ENCODE measurements at regions not wholly inside any gene's neighbourhood (a gene's known extent, or its start where the extent isn't known, plus 50 kb on each side); places are given as distances from the start of the nearest gene placed in this dataset.

DNA sequence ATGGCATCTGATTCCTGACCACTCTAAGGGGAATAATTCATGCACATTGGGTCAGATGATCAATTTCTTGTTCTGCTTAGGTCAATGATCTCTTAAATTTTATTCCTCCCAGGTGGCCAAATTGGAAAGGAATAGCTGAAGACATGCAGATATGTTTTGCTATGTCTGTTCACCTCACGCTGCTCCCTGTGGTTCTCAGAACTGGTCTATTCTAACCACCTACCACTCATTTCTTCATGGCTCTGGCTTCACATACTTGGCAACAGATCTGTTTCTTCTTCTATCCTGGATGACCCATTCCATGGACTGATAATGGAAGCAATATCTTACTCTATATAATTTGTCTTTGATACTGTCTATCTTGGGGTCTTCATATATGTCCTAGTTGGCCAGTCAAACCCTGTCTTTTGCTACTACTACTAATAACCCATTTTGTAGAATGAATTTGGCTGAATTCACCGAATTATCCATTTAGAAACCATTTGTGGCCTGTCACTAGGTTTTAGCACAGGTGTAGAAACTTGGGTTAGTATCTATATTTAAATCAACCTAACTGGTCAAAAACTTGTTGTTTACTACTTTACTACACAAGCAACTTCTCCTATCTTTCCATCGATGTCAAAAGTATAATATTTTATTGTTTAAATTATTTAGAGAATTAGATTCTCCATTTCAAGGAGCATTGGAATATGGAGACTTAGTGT, 650.9 kb downstream of the TLE4 start:
- H3K36me3 Mint-ChIP-seq = no peaks in the 10 kb centered on the region
- no peak overlapping the region for H3K27ac Mint-ChIP-seq
- no peaks in the 10 kb centered on the region for H3K27me3 Mint-ChIP-seq
- H3K9me3 Mint-ChIP-seq (ENCODE audit: low read depth) = peaks cover 5% of the 10 kb centered on the region
- H3K4me1 Mint-ChIP-seq (ENCODE audit: low read depth) = no peaks in the 10 kb centered on the region
- H3K4me3 Mint-ChIP-seq = no peak overlapping the region

DNA sequence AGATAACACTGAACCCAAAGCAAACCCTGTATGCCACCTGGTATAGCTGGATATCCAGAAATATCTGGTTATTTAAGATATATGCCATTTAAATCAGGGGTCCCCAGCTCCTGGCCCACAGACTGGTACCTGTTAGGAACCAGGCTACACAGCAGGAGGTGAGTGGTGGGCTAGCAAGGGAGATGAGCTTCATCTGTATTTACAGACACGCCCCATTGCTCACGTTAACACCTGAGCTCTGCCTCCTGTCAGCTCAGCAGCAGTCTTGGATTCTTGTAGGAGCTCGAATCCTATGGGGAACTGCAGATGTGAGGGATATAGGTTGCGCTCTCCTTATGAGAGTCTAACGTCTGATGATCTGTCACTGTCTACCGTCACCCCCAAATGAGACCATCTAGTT, 646.6 kb downstream of the TLE4 start:
- H3K27ac Mint-ChIP-seq = no peak overlapping the region

DNA sequence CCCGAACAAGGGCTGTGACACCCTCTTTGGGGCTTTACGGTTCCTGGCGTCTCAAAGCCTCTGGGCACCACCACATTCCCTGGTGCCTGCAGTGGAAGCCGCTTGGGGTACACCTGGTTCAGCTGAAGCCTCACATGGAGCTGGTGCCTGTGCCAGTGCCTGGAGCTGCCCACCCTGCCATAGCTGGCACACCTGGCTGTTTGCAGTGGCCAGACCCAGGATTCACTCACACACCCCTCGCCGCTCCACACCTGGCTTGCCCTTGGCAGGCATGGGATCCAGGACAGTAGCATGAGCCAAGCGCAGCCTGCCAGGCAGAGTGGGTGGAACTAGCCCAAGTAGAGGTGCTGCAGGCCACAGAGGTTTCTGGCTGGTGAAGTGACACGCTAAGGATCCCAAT, 641.8 kb downstream of the TLE4 start:
- H3K4me3 Mint-ChIP-seq = no peak overlapping the region
- peaks cover 5% of the 10 kb centered on the region for H3K27me3 Mint-ChIP-seq
- H3K36me3 Mint-ChIP-seq = no peaks in the 10 kb centered on the region
- H3K27ac Mint-ChIP-seq = no peak overlapping the region
- H3K4me1 Mint-ChIP-seq (ENCODE audit: low read depth) = no peaks in the 10 kb centered on the region
- peaks cover 14% of the 10 kb centered on the region for H3K9me3 Mint-ChIP-seq (ENCODE audit: low read depth)

More for the DNA sequence above, 646.6 kb downstream of the TLE4 start:
- H3K4me1 Mint-ChIP-seq (ENCODE audit: low read depth) = no peaks in the 10 kb centered on the region
- no peaks in the 10 kb centered on the region for H3K36me3 Mint-ChIP-seq
- no peaks in the 10 kb centered on the region for H3K9me3 Mint-ChIP-seq (ENCODE audit: low read depth)
- no peaks in the 10 kb centered on the region for H3K27me3 Mint-ChIP-seq
- no peak overlapping the region for H3K4me3 Mint-ChIP-seq

DNA sequence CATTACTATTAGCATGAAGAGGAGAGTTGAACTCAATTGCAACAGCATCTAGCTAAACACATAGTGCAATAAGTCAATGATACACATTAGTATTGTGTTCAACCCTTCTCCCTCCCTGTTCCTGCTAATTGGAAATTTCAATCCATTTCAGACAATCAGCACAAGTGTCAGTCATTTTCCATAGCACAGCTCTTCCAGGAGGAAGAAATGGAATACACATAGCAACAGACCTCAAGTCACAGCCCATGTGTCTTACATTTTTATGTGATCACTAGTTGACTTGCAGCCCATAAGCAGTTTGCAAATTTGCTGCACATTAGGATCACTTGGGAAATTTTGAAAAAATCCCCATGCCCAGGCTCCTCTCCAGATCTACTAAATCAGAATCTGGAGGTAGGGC, 636.9 kb downstream of the TLE4 start:
- no peaks in the 10 kb centered on the region for H3K36me3 Mint-ChIP-seq
- no peak overlapping the region for H3K4me3 Mint-ChIP-seq
- H3K27ac Mint-ChIP-seq = no peak overlapping the region
- peaks cover 22% of the 10 kb centered on the region for H3K9me3 Mint-ChIP-seq (ENCODE audit: low read depth)
- H3K4me1 Mint-ChIP-seq (ENCODE audit: low read depth) = no peaks in the 10 kb centered on the region
- peaks cover 7% of the 10 kb centered on the region for H3K27me3 Mint-ChIP-seq

DNA sequence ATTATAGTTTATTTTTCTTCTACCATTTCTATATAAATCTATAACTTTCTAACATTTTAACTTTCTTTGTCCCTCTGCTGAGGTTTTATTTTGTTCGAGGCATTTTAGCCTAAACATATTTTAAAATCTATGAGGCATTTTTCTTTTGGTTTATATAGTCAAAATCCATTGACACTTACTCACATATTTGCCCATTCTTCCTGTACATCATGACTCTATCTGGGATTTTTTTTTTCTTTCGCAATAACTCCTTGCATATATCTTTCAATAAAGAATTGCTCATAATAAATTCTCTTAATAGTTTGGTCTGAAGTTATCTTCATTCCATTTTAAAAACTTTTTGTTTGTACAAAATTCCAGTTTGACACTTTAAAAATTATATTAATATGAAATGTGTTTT, 632.3 kb downstream of the TLE4 start:
- Mint-ChIP-seq H3K36me3 (no peaks in the 10 kb centered on the region), H3K27me3 (peaks cover 6% of the 10 kb centered on the region), H3K27ac (no peak overlapping the region), H3K9me3 (ENCODE audit: low read depth) (peaks cover 9% of the 10 kb centered on the region), H3K4me3 (no peak overlapping the region), H3K4me1 (ENCODE audit: low read depth) (no peaks in the 10 kb centered on the region)

DNA sequence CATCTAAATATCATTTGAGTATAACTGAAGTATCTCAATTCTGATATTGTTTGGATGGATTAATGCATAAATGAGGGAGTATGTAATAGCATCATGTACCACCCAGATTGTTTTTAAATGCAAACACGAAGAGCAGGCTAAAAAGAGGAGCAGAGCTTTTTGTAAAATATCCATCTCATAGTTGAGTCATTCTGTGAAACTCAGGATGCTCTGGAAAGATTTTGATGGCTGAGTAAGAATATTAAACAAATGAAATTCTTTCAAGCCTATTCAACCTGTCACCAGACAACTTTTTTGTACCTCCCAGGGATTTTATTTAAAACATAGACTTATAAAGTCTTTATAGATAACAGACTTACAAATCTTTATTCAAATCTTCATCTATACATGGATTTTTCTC, 625.9 kb downstream of the TLE4 start:
- Mint-ChIP-seq H3K36me3 (no peaks in the 10 kb centered on the region), H3K4me1 (ENCODE audit: low read depth) (no peaks in the 10 kb centered on the region), H3K4me3 (no peak overlapping the region), H3K27me3 (no peaks in the 10 kb centered on the region), H3K27ac (no peak overlapping the region), H3K9me3 (ENCODE audit: low read depth) (no peaks in the 10 kb centered on the region)

DNA sequence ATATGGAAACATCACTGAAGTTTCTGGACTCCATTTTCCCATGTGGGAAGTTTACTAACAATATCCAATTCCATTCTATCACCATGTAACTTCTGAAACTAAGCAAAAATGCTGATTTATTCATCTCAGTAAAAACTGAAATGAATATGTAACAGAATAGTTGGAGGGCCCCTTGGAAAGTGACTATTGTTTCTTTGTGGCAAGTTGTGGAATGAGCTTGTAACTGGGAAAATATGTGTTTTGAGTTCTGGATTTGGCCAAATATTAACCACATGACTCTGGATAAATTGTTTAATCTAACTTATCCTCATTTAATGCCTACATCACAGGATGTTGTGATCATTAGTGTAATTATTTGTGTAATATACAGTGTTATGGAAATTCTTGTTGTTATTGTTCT, 619.3 kb downstream of the TLE4 start:
- peaks cover 1% of the 10 kb centered on the region for H3K27me3 Mint-ChIP-seq
- no peaks in the 10 kb centered on the region for H3K36me3 Mint-ChIP-seq
- no peaks in the 10 kb centered on the region for H3K4me1 Mint-ChIP-seq (ENCODE audit: low read depth)
- no peak overlapping the region for H3K4me3 Mint-ChIP-seq
- H3K9me3 Mint-ChIP-seq (ENCODE audit: low read depth) = no peaks in the 10 kb centered on the region
- no peak overlapping the region for H3K27ac Mint-ChIP-seq

DNA sequence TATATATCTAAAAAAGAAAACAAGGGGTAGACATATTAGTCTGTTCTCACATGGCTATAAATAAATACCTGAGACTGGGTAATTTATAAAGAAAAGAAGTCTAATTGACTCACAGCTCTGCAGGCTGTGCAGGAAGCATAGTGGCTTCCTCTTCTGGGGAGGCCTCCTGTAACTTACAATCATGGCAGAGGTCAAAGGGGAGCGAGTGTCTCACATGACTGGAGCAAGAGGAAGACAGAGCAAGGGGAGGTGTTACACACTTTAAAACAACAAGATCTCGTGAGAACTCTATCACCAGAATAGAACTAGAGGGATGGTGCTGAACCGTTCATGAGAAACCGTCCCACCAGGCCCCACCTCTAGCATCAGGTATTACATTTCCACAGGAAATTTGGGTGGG, 616.8 kb downstream of the TLE4 start:
- H3K27me3 Mint-ChIP-seq = peaks cover 1% of the 10 kb centered on the region
- no peak overlapping the region for H3K27ac Mint-ChIP-seq
- no peaks in the 10 kb centered on the region for H3K9me3 Mint-ChIP-seq (ENCODE audit: low read depth)
- H3K4me3 Mint-ChIP-seq = no peak overlapping the region
- H3K36me3 Mint-ChIP-seq = no peaks in the 10 kb centered on the region
- no peaks in the 10 kb centered on the region for H3K4me1 Mint-ChIP-seq (ENCODE audit: low read depth)

DNA sequence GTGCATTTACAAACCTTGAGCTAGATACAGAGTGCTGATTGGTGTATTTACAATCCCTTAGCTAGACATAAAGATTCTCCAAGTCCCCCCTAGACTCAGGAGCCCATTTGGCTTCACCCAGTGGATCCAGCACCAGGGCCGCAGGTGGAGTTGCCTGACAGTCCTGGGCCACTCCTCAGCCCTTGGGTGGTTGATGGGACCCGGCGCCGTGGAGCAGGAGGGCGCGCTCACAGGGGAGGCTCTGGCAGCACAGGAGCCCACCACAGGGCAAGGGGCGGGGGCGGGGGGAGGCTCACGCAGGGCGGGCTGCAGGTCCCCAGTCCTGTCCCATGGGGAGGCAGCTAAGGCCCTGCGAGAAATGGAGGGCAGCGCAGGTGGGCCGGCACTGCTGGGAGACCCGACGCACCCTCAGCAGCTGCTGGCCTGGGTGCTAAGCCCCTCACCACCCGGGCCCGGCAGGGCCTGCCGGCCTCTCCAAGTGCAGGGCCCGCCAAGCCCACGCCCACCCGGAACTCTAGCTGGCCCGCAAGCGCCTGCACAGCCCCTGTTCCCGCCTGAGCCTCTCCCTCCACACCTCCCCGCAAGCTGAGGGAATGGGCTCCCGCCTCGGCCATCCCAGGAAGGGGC, 613.5 kb downstream of the TLE4 start:
- no peaks in the 10 kb centered on the region for H3K36me3 Mint-ChIP-seq
- H3K4me1 Mint-ChIP-seq (ENCODE audit: low read depth) = no peaks in the 10 kb centered on the region

DNA sequence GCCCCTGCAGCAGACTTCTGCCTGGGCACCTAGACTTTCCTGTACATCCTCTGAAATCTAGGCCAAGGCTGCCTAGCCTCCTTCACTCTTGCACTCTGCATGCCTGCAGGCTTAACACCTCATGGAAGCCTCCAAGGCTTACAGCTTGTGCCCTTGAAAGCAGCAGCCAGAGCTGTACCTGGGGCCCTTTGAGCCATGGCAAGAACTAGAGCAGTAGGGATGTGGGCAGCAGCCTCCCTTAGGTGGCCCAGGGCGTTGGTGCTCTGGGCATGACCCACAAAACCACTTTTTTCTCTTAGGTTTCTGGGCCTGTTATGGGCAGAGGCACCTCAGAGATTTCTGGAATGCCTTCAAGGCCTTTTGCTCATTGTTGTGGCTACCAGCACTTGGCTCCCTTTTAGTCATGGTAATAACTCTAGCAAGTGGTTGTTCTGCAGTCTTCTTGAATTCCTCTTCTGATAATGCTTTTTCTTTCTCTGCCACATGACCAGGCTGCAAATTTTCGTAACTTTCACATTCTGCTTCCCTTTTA, 606.2 kb downstream of the TLE4 start:
- H3K27ac Mint-ChIP-seq = no peak overlapping the region
- no peaks in the 10 kb centered on the region for H3K36me3 Mint-ChIP-seq
- H3K4me1 Mint-ChIP-seq (ENCODE audit: low read depth) = no peaks in the 10 kb centered on the region
- no peaks in the 10 kb centered on the region for H3K9me3 Mint-ChIP-seq (ENCODE audit: low read depth)
- no peak overlapping the region for H3K4me3 Mint-ChIP-seq
- H3K27me3 Mint-ChIP-seq = no peaks in the 10 kb centered on the region

More for the DNA sequence above, 613.5 kb downstream of the TLE4 start:
- Mint-ChIP-seq H3K4me3 (no peak overlapping the region), H3K9me3 (ENCODE audit: low read depth) (no peaks in the 10 kb centered on the region), H3K27me3 (peaks cover under 1% of the 10 kb centered on the region), H3K27ac (no peak overlapping the region)

DNA sequence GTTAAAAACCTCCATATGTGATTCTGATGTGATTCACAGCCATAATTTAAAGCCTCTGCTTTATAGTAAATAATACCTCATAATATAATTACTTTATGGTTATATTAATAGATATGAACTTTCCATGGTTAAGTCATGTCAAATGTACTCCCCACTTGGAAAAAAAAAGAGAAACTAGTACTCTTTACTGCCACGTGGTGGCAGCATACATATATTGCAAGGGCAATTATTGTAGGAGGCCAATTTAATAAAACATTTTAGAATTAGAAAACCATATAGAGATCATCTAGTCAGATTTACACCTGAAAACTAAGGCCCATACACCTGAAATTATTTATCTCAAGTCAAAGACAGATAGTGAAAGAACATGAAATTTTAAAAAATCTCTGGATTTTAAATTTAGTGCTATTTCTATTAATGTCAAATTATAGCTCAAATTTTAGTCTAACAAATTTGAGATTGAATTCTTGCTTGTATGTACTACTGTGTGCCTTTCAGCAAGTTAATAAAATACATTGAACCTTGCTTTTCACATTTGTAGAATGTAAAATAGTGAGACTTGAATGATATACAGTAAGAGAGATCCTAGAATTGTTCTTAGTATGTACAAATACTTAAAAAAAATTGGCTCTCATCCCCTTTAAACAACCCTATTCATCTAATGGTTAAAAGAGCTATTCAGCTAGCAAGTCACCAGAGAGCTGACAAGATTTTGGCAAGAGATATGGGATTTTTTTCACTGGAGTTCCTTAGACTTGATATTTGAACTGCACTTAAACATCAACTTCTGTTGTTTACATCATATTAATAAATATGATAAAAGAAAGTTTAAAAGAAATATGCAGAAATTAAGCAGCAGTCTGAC, 603.8 kb downstream of the TLE4 start:
- H3K4me1 Mint-ChIP-seq (ENCODE audit: low read depth) = no peaks in the 10 kb centered on the region
- H3K36me3 Mint-ChIP-seq = no peaks in the 10 kb centered on the region
- H3K27me3 Mint-ChIP-seq = no peaks in the 10 kb centered on the region

DNA sequence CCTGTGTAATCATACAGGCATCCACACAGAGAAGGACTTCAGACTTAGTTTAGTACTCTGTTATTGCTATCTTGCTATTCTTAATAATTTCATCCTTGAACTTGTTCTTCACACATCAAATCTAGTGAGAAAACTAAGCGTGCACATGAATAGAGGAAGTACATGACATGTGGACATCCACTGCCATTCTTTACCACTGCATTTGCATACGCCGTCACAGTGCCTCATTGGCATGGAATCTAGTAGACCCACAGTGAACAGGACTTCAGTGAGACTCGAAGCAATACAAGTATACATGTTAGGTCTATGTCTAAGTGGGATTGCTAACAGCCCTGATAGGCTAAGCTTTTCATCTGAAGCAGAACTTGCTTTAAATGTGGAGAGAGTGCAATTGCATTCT, 592.1 kb downstream of the TLE4 start:
- Mint-ChIP-seq H3K27me3 (no peaks in the 10 kb centered on the region), H3K27ac (no peak overlapping the region), H3K9me3 (ENCODE audit: low read depth) (no peaks in the 10 kb centered on the region), H3K4me3 (no peak overlapping the region), H3K36me3 (no peaks in the 10 kb centered on the region), H3K4me1 (ENCODE audit: low read depth) (no peaks in the 10 kb centered on the region)

More for the DNA sequence above, 603.8 kb downstream of the TLE4 start:
- Mint-ChIP-seq H3K4me3 (no peak overlapping the region), H3K27ac (no peak overlapping the region), H3K9me3 (ENCODE audit: low read depth) (no peaks in the 10 kb centered on the region)

DNA sequence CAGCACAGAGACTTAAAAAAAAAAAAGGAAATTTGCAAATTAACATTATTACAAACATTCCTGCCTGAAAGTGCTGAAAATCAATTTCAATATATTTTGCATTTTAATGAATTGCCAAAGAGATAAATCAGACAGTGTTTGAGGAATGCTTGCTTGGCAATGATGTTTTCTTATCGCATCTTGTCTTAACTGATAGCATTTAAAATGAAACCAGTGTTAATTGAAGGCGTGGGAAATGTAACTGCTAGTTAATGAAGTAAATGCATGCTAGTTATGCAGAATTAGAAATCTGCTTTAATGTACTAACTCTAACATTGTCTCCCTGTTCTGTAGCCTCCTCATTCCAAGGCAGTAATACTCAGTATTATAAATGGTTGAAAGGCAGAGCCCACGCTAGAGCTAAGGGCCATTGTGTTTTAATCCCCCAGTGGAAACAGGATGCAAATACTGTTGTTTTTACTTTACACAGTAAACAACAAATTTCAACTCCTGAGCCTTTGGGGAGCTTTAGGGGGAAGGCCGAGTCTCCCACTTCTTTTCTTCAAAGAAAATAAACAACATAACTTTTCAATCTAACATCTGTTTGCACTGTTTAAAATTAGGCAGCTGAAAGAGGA, 586.9 kb downstream of the TLE4 start:
- H3K4me3 Mint-ChIP-seq = no peak overlapping the region
- peaks cover 4% of the 10 kb centered on the region for H3K27me3 Mint-ChIP-seq
- no peak overlapping the region for H3K27ac Mint-ChIP-seq
- no peaks in the 10 kb centered on the region for H3K4me1 Mint-ChIP-seq (ENCODE audit: low read depth)
- H3K36me3 Mint-ChIP-seq = no peaks in the 10 kb centered on the region
- no peaks in the 10 kb centered on the region for H3K9me3 Mint-ChIP-seq (ENCODE audit: low read depth)

DNA sequence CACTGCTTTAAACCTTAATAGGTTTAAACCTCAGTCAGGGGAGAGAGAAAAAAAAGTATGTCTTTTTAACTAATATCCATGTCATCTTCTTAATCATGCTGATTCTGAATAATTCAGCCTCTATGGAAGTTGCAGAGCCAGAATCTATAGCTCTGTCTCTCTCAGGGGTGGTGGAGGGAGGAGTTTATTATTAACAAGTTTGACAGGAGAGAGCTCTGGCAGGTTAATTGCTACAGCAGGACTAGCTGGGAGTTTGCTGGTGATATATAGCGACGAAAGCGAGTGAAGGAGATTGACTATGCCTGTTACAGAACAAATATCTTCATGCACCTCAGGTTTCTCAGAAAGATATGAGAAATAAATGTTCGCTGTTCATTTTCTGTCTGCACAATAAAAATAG, 586.4 kb downstream of the TLE4 start:
- Mint-ChIP-seq H3K36me3 (no peaks in the 10 kb centered on the region), H3K9me3 (ENCODE audit: low read depth) (no peaks in the 10 kb centered on the region), H3K27ac (no peak overlapping the region), H3K27me3 (peaks cover 4% of the 10 kb centered on the region), H3K4me3 (no peak overlapping the region), H3K4me1 (ENCODE audit: low read depth) (no peaks in the 10 kb centered on the region)

DNA sequence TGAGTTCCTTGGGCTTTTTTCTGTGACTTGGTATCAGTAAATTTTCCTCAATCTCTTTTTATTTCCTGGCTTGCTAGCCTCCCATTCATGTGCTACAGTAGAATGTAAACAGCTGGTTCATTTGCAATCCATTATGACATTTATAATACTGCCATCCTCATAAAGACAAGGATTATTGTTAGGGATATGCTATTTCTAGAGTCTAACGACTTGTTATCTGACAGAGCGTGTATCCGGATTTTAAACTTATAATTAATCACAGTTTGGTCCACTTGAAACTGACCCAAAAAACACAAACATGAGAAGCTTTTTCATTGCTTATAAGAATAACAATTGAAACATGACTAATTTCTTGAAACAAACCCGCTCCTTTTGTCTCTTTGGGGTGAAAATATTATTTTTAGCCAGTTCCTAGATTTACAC, 585.8 kb downstream of the TLE4 start:
- no peaks in the 10 kb centered on the region for H3K36me3 Mint-ChIP-seq
- no peak overlapping the region for H3K4me3 Mint-ChIP-seq
- H3K27ac Mint-ChIP-seq = no peak overlapping the region
- H3K4me1 Mint-ChIP-seq (ENCODE audit: low read depth) = no peaks in the 10 kb centered on the region
- no peaks in the 10 kb centered on the region for H3K9me3 Mint-ChIP-seq (ENCODE audit: low read depth)
- peaks cover 4% of the 10 kb centered on the region for H3K27me3 Mint-ChIP-seq
